MV-4-11 (cell line): ENCODE measurements at regions not wholly inside any gene's neighbourhood (a gene's known extent, or its start where the extent isn't known, plus 50 kb on each side); places are given as distances from the start of the nearest gene placed in this dataset.

Experiments used
- DNase-seq: peaks from one replicate; lab custom pipeline; 2025; lab: John Stamatoyannopoulos, UW

DNA sequence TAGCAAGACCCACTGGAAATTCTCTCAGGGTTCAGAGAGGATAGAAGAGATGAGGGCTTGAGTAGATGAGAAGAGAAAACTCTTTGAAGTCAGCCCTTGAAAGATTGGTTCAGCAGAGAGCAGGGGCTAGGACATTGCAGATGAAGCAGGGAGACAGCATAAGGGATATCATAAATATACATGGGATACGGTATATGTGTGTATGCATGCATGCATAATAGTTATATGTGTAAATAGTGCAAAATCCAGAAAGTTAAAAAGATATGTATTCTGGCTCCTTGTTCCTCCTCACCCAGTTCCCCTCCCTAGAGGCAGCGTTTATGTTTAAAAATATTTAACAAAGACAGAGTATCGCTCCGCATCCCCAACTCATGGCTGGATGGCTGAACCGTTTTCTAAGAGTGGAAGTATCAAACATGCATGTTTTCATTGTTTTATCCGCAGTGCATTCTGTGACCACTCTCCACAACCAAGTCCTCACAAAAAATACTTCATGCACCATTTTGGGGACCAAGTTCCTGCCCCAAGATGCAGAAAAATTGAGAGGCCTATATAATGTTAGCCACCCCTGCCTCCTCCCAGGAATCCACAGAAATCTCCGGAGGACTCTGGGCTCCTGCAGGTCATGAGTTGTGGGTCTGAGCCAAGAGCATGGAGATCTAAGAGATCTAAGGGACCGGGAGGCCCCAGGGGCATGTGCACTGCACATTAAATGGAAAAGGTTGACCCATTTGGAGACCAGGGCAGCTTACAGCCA, 119.5 kb downstream of the MTX3 start:
- DNase-seq, result no peak

DNA sequence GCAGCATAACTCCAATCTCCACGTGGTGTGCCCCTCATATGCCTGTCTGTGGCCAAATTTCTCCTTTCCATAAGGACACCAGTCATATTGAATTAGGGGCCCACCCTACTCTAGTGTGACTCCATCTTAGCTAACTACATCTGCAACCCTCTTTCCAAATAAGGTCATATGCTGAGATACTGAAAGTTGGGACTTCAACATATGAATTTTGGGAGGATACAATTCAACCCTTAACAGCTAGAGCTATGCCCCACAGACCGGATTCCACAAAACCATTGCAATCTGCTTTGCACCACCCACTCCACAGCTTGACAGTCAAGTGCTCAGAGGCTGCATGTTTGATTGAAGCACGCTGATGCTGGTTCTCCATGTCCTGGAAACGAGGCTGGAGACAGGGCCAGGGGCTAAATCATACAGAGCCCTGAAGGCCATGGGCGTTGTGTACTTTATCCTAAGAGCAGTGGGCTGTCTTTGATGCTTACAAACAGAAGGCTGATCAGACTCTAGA, 122.8 kb downstream of the MTX3 start:
- no peak for DNase-seq

DNA sequence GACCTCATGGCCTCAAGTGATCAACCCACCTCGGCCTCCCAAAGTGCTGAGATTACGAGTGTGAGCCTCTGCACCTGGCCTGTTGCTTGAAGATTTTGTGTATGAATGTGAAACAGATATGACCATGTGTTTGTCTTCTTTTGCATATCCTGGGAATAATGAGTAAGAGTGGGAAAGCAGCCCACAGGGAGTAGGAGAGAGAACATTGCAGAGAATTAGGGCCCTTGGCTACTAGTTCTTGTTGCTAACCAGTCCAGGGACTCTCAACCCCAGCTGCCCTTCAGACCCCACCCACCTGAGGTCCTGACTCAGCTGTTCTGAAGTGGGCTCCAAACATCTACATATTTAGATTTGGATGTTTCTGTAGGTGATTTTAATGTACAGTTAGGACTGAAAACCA, 125.5 kb downstream of the MTX3 start:
- no peak for DNase-seq

- no peak for DNase-seq
Observed at GRCh38 chr5:79864364-79864763, 126.7 kb downstream of the MTX3 start.

DNA sequence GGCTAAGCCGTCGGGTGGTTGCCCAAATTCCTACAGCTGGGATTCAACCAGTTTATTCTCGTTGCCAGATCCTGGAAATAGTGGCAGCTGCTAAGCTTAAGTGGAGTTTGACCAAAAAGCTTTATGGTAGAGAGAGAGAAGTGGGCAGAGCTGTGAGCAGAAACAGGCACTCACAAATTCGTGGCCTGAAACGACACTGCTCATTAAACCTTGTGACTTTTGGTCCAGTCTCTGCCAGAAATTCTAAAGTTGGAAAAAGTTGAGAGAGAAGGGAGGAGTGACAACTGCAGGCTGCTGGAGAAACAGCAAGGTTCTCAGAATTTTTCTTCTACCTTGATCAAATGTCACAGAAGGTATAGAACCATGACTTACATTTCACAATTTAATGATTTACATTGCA, 131.5 kb downstream of the MTX3 start:
- DNase-seq, result no peak

DNA sequence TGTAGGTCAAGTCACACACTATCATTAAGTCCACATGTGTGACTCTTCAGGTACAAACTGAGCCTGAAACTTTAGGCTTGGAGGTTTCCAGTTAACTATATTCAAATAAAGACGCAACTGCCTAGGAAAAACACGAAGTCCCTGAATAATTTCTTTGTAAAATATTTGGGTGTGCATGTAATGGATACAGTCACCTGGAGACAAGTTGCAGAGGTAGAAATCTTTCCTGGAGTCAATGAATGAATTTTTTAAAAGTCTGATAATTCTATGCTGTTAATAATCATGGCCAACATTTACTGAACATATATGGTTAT, 132.7 kb downstream of the MTX3 start:
- no peak for DNase-seq

DNA sequence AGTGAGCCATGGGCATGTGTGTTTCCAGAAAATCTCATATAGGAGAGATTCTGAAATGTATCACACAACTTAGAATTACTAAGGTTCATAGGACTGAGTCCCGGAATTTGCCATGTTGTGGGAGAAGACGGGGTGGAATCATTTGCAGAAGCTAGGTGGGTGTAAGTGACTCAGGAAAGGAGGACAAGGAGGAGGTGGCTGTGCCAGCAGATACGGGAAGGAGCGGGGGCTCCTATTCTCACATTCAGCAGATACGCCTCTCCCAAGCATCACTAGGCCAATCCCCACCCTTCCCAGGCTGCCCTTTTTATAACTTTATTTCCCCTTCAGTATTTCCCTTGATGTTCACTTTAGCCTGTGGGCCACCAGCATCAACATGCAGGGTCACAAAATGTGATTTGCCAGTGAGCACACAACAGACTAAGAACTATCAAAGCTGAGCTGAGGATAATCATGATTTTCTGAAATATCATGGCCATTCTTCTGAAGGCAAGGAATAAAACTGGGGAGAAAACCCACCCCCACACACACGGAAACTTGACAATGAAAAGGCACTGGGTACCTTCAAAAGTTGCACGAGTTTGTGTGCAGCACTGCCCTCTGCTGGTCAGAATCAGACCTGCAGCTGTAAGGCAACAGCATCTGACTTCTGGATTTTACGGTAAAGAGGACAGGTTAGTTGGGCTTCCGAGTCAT, 133.2 kb downstream of the MTX3 start:
- DNase-seq, result peak; percentile 35

GRCh38 chr5:79856456-79857055, 134.5 kb downstream of the MTX3 start:
- no peak for DNase-seq

DNA sequence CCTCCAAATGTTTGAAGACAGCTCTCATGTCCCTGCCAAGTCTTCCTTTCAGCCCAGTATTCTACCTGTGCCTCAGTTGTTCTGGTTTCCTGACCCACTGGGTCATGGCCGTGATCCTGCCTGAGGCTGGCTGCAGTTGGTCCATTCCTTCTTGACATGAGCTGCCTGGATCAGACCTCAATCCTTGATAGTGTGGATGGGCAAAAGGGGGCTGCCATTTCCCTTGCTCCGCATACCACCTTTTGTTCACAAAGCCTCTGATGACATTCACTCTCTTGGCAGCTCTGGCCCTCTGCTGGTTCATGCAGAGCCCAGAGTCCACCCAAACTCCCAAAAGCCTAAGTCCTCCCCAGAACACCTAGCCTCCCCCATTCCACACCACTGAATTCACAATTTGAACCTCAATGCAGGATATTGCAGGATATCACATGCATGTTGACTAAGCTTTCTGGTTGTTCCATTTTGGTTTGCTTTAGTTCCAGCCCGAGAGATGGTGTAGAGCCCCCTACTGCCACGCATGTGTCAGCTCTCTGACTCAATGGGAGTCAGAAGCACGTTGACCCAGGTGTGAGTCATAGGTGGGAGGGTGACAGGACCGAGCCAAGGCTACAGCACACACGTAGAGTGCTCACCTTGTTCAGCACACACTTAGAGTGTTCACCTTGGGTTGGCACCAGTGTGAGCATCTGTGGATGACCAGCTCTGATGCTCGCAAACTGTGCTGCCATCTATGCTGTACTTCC, 137.2 kb downstream of the MTX3 start:
- DNase-seq, result no peak

DNA sequence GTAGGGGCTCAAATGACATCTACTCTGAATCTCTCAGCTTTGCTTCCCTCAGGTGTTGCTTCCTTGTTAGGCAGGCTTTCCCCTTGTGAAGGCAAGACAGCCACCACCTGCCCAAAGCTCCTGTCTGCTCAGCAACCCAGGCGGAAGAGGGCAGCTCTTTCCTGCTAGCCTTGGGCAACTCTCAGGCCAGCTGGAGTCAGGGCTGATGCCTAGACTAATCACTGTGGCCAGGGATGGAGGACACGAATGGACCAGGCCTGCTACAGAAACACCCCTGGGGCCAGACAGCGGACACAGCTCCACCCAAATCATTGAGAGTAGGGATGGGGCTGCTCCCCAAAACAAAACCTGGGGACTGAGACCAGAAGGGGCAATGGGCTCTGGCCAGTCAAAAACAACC, 138.0 kb downstream of the MTX3 start:
- no peak for DNase-seq

GRCh38 chr5:79851391-79851863, 139.6 kb downstream of the MTX3 start:
- no peak for DNase-seq

GRCh38 chr5:79850941-79851340, 140.1 kb downstream of the MTX3 start:
- DNase-seq, result no peak

DNA sequence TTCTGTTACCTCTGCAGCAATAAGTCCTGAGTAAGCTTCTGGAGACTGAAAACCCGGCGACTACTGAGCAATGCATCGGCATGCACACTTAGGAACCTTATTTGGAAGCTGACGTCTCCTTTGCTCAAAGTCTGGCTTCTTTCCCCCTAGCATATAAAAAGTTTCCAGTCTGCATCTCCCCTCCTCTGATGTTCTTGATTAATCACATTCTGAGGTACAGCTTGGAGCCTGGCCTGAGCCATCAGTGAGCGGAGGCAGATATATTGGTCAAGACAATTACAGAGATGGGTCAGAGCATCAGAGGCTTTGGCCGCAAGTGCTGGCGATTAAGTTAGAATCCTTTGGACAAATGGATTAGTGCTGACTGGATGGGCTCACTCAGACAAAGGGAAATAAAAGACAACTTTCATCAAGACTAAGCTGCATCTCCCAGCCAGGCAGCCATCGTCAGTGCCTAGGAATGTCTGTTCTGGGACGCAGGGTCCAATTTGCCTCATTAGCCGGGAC, 140.7 kb downstream of the MTX3 start:
- no peak for DNase-seq

GRCh38 chr5:79849486-79850315, 141.4 kb downstream of the MTX3 start:
- no peak for DNase-seq
